GM19351 (cell line): ENCODE measurements at regions not wholly inside any gene's neighbourhood (a gene's known extent, or its start where the extent isn't known, plus 50 kb on each side); places are given as distances from the start of the nearest gene placed in this dataset.
"Not testable (repeated sequence)": the region's sequence is repeated elsewhere in the genome, so short reads cannot be mapped to it uniquely, and the experiment has no call there.

Experiments used
- ATAC-seq: cut with Tn5 transposase; IDR thresholded peaks from one replicate; pipeline ENCODE4 v1.9.1; 2021; ENCODE audit warnings: mild to moderate bottlenecking, moderate library complexity; ENCODE audit not compliant: unreplicated experiment

DNA sequence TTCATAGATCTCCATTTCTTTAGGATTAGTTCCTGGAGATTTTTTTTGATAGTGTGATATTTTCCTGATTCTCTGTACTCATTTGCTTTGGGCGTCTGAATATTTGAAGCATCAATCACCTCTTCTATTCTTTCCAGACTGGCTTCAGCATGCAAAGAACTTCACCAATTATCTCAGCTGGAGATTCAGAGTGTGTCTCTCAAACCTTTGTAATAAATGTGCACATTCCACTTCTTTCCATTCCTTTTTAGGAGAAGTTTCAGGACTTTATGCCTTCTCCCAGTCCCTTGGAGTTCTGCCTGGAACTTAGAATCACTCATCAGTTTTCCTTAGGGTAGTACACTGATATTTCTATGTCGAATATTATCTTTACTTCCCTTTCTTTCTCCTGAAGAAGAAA is 334.8 kb downstream of the TEX13C start:
- no peak for ATAC-seq

DNA sequence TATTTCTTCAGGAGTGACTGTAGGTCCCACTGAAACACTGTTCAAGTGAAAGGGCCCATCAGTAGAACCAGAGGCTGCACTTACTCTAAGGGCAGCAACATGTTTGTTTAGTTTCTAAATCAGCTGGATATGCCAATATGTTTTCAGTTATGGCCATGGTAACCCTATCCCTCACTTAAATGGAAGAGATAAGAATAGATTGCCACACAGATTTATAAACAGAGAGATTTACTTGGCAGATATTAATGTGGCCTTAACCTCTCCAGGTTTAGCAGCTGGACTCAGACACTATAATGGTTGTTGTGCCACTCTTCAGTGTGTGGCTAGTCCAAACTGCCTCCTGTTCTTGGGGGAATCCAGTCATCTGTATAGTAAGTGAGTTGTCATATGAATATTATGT is 354.1 kb downstream of the TEX13C start:
- ATAC-seq = no peak

DNA sequence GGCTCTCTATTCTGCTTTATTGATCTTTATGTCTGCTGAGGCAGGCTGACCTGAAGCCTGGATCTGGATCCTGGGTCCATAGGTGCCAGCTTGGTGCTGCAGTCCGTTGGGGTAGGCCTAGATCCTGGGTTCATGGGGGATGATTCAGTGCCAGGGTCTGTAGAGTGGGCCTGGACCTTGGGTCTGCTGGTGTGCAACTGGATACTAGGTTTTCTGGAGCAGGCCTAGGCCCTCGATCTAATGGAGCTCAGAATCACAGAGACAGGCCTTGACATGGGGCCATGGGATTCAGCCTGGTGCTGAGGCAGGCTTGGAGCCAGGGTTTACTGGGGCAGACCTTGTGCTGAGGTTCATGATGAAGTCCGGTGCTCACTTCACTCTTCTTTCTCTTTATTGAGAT is 358.6 kb downstream of the TEX13C start:
- no peak for ATAC-seq

DNA sequence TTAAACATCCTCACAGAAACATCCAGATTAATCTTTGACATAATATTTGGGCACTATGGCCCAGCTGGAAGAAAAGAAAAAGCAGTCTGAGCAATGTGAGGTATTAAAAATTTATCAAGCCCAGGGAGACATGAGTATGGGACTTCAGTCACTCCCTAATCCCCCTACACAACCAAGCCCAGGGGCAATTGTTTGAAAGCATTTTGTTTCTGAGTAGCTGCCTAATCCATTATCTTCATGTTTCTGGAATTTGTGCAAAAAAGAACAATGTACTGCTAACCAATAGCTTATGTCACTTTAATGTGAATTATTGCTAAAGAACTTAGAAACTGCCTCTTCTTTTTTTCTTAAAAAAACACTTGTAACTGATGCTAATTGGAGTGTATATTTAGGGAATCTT is 360.7 kb downstream of the TEX13C start:
- no peak for ATAC-seq

DNA sequence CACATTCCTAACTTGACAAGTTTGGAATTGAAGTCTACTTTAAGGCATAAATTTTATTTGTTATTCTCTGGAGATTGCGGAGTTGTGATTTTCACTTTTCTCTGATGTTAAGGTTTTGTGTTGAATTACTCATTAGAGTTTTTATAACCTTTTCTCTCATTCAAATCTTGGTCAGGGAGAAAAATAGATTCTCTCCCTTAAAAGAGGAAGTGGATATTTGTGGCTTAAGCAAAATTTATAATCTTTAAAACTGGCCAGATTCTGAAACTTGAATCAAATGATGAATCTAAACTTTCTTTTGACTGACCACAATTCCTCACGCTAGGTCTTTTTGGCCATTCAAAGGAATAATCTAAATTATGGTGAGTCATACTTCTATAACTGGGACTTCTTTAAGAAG is 361.4 kb downstream of the TEX13C start:
- ATAC-seq = peak; percentile 56

DNA sequence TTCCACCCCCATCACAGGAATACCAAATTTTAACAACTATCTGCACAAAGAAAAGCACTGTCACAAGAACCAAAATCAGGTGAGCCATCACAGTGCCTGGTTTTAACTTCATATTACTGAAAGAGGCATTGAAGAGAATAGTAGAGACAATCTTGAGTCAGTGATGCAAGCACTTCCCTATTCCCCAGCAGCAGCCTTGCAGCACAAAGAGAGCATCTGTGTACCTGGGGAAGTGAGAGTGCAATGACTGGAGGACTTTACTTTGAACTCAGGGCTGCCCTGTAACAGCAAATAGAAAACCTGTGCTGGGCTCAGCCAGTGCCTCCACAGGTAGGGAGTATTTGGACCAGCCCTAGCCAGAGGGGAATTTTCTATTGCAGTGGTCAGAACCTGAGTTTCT is 361.8 kb downstream of the TEX13C start:
- ATAC-seq = peak; percentile 86

DNA sequence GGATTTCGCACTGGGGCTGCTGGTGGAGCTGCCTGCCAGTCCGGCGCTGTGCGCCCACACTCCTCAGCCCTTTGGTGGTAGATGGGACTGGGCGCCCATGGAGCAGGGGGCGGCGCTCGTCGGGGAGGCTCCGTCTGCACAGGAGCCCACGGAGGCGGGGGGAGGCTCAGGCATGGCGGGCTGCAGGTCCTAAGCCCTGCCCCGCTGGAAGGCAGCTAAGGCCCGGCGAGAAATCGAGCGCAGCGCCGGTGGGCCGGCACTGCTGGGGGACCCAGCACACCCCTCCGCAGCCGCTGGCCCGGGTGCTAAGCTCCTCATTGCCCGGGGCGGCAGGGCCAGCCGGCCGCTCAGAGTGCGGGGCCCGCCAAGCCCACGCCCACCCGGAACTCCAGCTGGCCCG is 370.9 kb downstream of the TEX13C start:
- ATAC-seq = not testable (repeated sequence)

DNA sequence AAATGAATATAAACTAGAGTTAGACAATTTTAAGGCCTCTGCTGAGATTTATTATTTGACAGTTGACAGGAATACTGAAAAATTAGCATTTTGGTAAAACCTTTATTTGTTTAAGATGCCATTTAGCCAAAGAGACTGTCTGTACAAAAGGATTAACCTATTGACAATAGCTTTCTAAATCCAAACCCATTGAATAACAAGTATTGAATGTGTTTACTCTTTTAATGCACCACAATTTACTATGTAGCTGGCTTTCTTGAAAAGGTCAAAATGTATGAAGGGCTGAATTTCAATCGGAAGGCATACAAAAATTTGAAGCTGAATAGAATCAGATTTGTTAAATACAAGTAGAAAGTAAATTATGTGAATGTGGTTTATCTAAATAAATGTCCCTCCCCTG is 374.5 kb downstream of the TEX13C start:
- ATAC-seq = no peak

DNA sequence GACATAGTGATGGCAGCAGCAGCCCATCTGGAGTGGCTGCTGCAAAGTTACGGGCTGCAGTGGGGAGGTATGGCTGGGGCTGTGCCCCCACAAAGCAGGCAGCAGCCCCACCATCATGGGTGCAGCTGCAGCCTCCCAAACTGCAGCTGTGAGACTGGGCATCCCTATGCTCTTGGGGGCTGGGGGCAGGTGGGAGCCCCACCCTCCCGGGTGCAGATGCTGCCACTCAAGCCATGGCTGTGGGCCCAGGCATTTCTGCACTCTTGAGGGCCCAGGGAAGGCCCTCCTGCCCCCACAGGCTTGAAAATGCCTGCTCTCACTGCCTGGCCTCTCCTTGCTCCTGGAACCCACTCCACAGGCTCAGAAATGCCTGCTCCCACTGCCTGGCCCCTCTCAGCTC is 389.4 kb downstream of the TEX13C start:
- ATAC-seq = no peak

DNA sequence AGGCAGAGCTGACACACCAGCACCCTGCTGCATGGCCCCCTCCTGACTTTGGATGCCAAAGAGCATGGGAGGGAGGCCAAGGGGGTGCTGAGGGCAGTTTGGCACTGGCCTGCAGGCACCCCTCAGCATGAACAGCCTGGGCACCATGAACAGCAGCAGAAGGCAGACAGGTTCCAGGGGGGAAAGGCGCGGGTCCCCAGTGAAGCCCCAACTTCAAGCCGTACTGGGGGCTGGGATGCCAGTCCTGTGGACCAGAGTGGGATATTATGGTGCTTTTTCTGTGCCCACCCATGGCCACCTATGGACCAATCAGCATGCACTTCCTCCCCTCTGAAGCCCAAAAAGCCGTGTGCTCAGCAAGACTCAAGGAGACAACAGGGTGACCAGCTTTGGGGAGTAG is 389.9 kb downstream of the TEX13C start:
- no peak for ATAC-seq

DNA sequence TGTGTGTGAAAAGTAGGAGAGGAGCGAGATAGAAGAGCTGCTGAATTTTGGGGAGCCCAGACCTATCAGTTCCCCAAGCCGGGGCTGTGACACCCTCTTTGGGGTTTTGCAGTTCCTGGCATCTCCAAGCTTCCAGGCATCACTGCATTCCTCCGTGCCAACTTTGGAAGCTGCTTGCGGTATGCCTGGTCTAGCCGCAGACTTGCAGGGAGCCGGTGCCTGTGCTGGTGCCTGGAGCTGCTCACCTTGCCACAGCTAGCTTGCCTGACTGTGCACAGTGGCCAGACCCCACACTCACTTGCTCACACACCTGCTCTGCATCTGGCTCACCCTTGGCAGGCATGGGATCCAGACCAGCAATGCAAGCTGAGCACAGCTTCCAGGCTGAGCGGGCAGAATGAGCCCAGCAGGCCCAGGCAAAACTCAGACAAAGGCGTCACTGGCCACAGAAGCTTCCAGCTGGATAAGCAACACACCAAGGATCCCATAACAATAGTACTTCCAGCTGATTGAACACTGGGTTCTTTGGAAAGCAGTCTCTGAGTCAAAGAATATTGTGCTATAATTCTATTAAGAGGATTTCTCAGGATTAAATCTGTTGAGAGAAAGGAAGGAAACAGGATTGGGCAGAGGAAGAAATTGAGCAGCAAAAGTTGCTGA is 390.9 kb downstream of the TEX13C start:
- ATAC-seq = no peak

DNA sequence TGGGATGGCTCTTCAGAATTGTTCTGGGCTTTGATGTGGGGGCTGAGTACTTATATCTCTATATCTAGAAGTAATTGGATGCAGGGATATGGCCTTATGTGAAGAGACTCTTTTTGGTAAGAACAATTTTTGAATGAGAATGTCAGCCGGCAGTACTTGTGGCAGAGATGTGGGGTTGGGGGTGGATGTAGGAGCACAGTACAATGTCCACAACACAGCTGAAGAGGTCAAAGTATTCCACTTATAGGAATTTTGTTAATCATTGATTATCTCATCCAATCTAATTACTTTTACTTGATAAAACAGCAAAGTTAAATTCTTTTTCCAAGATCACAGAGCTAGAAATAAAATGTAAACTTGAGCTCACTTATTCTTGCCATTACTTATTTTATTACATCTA is 391.4 kb downstream of the TEX13C start:
- ATAC-seq = no peak

DNA sequence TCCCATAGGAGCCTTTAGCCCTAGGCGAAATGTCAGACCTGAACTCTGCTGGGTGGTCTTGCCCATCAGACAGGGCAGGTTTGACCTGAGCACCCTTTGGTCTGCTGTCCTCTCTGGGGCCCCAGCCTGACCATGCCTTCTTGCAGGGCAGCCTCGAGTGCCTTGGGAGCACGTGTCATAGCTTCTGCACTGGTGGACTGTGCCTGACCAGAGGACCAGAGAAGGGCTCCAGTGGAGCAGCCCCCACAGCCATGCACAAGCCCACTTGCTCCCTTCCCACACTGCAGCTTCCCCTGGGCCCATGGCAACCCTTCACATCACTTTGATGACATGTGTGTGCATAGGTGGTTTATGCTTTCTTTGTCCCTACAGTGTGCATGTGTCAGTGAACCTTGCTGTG is 394.0 kb downstream of the TEX13C start:
- no peak for ATAC-seq

DNA sequence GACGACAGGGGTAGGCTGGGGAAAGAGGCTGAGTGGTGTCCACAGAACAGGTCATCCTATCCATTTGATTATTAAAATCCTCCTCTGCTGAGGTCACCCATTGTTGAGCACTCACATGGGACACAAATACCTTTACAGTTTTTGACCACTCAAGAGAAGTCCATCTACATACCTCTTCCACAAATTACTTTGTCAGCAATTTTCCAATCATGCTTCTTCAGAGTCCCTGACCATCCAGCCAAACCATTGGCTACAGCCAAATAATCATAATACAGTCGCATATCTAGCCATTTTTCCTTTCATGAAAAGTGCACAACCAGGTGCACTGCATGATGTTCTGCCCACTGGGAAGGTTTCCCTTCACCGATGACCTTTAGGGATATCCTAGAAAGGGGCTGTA is 407.4 kb downstream of the TEX13C start:
- ATAC-seq = no peak

DNA sequence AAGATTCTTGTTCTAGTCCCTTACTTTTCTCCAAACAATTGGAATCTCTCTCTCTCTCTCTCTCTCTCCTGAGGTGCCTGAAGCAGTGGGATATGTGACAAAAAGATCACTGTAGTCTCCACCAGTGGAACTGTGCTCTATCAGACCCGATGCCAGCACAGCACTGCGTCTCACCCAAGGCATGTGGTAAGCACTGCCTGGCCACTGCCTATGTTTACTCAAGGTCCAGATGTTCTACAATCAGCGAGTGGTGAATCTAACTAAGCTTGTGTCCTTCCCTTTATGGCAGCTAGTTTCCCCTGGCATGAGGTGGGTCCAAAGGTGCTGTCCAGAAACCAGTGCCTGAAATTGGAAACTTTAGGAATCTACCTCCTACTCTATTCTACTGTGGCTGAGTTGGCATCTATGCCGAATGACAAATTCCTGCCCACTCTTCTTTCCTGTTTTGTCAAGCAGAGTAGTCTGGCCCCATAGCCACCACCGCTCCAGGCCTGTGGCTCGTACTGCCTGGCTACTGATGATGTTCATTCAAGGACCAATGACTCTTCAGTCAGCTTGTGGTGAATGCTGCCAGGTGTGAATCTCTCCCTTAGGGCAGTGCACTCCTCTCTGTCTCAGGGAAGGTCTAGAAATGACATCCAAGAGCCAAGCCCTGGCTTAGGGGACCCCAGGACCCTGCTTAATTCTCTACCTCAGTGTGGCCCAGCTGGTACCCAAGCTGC is 416.5 kb downstream of the TEX13C start:
- no peak for ATAC-seq

DNA sequence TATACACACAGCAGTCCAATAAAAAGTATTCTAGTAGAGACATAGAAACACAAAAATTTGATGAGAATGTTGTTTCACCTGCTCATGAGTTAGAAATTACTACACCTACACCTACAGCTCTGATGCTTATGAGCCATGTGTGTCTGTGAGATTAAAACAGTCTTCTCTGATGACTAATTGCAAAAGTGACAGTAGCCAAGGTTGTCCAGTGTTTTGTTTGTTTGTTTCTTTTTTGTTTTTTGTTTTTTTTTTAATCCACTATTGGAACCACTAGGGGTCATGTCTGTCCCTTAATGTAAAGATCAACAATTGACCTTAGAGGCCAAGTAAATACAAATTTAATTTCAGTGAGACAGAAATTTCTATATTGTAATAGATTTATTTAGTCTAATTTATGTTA is 423.1 kb downstream of the TEX13C start:
- ATAC-seq = no peak

DNA sequence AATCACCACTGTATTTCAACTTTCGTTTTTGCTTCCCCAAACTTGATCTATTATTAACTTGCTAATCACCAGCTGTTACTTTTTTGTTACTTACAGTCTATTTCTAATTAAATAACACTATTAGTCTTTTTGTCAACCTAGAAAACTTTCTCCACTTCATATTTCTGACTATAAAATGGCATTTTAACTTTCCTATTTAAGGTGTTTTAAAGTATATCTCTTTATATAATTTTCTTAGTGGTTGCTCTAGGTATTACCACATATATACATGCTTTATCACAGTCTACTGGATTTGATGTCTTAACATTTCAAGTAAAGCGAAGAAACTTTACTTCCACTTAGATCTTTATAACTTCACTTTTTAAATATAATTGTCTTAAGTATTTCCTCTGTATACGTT is 421.2 kb downstream of the DCAF12L2 start:
- ATAC-seq = no peak

DNA sequence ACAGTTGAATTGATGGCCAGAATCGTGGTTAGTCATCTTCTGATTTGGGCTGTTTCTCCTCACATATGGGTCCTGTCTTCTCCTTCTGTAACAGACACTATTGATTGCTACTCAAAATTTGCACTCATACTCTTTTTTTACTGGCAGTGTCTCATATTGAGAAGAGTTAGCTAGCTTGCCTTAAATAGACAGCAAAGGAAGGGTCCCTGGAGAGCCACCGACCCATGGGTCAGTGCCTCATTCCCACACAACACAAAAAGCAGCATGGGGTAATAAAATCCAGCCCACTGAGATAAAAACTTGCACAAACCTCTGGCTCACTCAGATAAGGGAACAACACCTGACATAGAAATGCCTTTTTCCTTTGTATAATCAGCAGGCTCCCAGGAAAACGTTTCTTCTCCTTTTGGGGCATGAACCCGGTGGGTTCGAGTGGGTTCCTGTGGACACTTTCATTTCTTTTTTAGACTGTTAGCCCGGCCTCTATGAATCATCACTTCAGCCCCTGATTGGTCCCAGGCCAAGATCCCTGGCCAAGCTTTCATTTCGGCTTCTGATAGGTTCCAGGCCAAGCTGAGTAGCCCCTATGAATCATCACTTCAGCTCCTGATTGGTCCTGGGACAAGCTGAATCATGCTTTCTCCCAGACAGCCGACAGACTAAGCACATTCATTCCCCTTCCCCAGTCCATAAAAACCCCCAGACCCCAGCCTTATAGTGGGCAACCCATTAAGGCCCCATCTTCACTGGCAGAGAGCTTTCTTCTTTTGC is 408.1 kb downstream of the DCAF12L2 start:
- no peak for ATAC-seq

DNA sequence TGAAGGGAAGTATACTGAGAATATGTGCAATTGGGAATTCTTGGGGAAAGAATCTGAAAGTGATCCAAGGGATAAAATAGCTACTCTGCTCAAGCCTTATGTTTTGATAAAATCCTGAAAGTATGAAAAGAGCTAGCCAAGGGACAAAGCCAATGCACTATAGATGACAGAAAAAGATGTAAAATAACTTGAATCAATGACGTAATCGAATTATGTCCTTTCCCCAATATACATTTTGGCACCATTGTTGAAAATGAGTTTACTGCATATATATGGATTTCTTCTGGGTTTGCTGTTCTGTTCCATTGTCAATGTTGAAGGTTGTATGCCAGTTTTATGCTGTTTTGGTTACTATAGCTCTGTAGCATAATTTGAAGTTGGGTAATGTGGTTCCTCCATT is 407.3 kb downstream of the DCAF12L2 start:
- ATAC-seq = no peak

DNA sequence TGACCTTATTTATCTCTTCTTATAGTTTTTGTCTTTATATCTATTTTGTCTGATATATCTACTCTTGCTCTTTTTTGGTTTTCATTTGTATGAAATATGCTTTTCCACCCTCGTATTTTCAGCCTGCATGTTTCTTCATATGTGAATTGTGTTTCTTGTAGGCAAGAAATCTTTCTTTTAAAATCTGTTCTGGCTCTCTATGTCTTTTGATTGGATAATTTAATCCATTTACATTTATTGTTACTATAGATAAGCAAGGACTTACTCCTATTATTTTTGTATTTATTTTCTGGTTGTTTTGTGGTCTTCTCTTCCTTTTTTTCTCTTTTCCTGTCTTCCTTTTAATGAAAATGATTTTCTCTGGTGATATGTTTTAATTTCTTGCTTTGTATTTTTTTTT is 403.1 kb downstream of the DCAF12L2 start:
- ATAC-seq = no peak

DNA sequence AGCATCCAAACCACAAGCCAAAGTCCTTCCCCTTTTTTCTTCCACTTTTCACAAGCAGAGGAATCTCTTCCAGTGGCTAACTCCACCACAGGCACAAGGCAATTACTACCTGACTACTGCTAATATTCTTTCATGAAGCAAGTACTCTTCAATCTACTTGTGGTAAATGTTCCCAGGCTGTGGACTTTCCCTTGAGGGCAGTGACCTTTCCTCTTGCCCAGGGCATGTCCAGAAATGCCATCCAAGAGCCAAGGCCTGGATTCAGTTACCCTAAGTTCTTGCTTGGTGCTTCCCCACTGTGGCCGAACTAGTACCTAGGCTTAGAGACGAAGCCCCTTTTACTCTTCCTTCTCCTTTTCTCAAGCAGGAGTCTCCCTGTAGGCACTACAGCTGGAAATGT is 400.7 kb downstream of the DCAF12L2 start:
- no peak for ATAC-seq

DNA sequence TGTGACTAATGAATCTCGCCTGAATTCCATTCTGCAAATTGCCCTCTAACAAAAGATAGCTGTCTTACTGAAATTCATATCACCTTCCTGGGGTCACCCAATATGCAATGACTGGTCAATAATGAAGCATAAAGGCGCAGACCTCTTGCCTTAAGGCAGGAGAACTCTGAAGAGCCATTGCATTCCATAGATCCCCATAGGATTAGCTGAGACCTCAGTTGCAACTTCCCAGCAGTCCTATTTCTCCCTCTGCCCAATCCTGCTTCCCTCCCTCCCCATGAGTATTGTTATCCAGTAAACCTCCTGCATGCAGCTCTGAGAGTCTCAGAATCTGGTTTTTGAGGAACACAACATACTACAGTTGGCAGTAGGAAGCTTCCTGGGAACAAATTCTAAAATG is 396.5 kb downstream of the DCAF12L2 start:
- ATAC-seq = no peak
